ENCODE measurements at regions not wholly inside any gene's neighbourhood (a gene's known extent, or its start where the extent isn't known, plus 50 kb on each side); places are given as distances from the start of the nearest gene placed in this dataset.
A peak's percentile ranks its signal among the peaks of the same experiment; 100 is the strongest.

DNA sequence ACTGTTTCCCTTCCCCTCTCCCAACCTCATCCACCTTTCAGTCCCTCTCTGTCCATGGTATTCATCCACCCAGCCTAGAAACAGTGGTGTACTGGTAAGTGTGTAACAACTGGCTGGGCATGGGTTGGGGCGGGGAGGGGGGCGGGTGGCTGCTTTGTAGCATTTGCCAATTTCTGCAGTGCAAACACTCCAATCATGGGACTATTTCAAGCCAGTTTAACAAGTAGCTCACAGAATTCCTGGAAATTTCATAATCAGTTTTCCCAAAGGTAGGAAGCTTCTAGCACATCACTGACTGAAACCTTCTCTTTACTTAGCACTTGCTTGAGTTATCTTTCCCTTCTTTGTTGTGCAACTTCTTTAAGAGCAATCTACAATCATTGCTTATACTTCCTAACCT, 100.8 kb upstream of the WASF3 start:
- DNase-seq: no peak

GRCh38 chr13:26457212-26457611, 100.3 kb upstream of the WASF3 start:
- no peak for DNase-seq

DNA sequence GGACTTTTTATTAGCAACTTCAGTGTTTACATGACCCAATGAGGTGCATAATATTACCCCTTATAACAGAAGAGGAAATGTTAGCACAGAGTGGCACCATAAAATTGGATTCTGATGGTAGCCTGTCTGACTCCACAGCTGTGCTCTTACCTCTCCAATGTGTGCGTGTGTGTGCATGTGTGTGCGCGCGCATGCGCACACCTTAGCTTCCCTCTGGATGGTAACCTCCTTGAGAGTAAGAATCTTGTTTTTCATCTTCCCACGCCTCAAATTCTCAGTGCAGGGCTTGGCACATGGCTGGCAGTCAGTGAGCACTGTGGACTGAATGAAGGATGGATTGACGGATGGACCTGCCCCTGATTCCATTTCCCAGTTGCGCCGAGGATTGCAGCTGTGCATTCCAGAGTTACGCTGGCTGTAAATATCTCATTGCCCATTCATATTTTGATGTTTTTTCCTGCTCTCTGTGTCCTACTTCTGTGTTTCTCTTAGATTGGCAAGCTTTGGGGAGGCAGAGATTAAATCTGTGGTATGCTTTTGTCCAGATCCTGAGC, 99.2 kb upstream of the WASF3 start:
- DNase-seq: no peak

GRCh38 chr13:26459276-26460131, 98.0 kb upstream of the WASF3 start:
- DNase-seq: peak; percentile 65

- no peak for DNase-seq
Measured at GRCh38 chr13:26460648-26461047, 96.8 kb upstream of the WASF3 start.

DNA sequence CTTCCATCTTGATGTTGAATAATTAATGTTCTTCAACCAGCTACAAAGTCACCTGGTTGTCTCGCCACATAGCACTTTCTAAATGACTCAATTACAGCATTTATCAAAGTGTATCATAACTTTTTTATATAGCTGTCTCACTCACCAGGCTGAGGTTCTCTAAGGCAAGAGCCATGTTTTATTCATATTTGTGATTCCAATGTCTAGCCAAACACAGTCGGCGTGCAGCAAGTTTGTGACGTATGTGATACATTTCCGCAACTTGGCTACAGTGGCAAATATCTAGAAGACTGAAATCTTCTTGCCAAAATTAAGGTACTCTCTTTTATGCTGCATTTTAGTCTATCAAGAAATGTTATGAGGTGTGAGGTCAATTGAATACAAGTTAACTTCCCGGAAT, 94.2 kb upstream of the WASF3 start:
- DNase-seq: no peak

DNA sequence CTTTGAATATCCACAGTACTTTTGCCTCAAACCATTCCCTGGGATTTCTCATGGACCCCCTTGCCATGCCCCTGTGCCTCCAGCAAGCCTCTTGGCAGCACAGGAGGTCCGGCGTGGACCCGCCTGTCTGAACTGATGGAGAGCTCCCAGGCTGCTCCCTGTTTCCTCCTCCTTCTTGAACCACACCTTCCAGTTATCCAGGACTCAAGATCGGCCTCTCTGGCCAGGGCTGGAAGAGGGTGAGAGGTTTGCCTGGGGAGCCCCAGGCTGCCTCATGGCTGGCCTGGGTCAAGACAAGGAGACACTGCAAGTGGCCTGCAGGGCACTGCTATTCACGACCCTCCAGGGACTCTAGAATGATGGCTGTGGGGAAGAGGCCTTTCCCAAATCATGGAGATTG, 93.6 kb upstream of the WASF3 start:
- no peak for DNase-seq

- no peak for DNase-seq
Measured at GRCh38 chr13:26465514-26465913, 92.0 kb upstream of the WASF3 start.

DNA sequence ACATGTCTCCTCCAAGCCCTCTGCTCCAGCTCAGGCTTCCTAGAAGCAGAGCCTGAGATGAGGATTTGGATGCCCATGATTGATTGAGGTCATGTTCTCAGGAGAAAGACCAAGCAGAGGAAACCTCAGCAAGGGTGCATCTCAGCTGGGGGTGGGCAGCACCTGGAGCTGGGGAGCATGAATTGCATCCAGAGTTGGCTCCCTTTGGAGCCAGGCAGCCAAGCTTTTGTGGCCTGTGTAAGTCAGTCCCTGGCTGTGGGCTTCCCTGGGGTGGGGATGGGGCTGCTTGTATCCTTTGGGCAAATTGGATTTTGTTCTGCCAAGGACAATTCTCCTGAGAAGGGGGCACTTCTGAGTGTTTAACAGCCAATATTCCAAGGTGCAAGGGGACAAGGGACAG, 91.5 kb upstream of the WASF3 start:
- no peak for DNase-seq

- no peak for DNase-seq
Measured at GRCh38 chr13:26468265-26468801, 89.2 kb upstream of the WASF3 start.

GRCh38 chr13:26469602-26470001, 87.9 kb upstream of the WASF3 start:
- no peak for DNase-seq

DNA sequence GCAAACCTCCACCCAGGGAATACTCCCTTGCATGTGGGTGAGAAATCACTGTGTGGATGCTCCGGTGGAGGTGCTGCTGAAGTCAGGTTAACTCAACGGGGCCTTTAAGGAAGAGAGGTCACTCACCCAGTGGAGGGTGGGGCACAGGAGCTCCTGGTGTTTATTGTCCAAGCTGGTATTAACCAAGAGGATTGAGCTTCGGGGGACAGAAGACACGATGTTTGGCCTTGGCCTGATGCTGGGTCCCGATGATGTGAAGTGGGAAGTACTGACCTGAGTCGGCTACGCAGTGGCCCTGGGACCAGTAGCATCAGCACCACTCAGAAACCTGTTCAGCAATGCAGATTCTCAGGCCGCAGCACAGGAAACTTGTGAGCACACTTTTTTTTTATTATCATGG, 85.7 kb upstream of the WASF3 start:
- no peak for DNase-seq

- DNase-seq: no peak
Measured at GRCh38 chr13:26473571-26474230, 83.8 kb upstream of the WASF3 start.

DNA sequence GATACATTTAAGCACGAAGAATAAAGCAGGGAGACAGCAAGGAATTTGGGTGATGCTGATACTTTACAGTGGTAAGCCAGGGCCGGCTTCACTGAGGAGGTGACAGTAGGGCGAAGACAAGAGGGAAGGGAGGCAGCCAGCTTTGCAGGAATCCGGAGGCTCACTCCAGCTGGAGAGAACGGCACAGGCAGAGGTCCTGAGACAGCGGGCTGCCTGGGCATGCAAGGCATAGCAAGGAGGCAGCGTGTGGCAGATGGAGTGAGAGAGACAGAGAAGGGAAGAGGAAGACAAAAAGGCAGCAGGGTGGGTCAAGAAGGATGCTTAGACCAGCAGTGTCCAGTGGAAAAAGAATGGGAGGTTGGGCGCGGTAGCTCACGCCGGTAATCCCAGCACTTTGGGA, 83.2 kb upstream of the WASF3 start:
- no peak for DNase-seq

DNA sequence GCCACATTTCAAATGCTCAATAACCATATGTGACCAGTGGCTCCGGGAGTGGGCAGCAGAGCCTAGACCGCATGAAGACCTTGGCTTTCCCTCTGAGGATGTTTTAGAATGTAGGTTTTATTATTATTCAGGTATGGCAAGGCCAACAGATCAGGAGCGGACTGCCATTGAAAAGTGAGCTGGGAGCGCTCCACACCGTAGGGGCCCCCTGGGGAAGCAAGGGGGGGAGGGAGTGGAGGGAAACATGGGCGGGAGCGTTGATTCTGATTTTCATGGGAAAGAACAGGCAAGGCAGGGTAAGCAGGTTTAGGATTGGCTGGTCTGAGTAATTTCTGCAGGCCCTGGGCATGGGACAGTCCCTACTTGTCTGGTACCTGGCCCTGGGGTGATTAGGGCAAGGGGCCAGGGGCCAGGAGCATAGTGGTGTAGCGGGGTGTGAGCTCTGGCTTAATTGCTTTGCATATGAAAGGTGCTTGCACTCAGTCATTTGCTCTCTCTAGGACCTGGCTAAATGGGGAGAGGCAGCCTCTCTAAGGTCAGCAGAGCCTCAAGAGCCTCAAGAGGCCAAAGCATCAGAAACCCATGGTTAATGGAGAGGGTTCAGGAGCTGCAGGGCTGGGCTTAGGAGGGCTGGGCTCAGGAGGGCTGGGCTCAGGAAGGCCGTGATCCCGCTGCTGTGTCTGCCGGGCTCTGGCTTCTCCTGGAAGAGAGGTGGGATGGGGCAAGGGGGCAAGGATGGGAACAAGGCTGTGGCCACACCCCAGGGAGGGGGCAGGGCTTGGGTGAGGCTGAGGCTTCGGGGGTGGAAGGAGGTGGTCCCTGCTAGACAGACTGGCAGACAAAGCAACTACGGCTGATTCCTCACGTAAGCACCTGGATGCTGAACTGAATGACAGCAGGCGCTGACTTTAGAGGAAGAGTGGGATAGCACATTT, 82.0 kb upstream of the WASF3 start:
- DNase-seq: no peak

- peak; percentile 16 for DNase-seq
Measured at GRCh38 chr13:26476111-26476781, 81.2 kb upstream of the WASF3 start.

GRCh38 chr13:26476782-26477142, 80.7 kb upstream of the WASF3 start:
- no peak for DNase-seq

- no peak for DNase-seq
Measured at GRCh38 chr13:26477681-26478080, 79.8 kb upstream of the WASF3 start.

GRCh38 chr13:26480246-26480855, 77.1 kb upstream of the WASF3 start:
- no peak for DNase-seq

GRCh38 chr13:26482451-26483197, 74.9 kb upstream of the WASF3 start:
- DNase-seq: peak; percentile 90

DNA sequence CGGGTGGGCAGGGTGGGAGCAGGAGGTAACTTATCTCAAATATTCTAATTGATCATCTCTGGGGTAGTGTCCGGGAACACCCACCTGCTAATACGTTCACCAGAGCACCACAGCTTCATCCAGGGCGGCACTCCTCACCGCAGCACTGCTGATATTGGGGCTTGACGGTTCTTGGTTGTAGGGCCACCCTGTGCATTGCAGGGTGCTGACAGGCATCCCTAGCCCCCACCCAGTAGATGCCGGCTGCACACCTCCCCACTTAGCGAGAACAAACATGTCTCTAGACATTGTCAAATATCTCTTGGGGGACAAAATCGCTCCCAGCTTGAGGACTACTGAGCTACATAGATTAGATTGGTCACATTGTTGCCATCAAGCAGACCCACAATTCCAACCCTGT, 73.9 kb upstream of the WASF3 start:
- DNase-seq: no peak

All from hematopoietic multipotent progenitor cell treated with erythropoietin and hydrocortisone succinate and interleukin-3 and kit ligand, for 6 days (in vitro differentiated cells).